SKM-1 treated with dmso at 0.1 percent for 144 hours (cell line): ENCODE measurements at regions not wholly inside any gene's neighbourhood (a gene's known extent, or its start where the extent isn't known, plus 50 kb on each side); places are given as distances from the start of the nearest gene placed in this dataset.
"Not testable (repeated sequence)": the region's sequence is repeated elsewhere in the genome, so short reads cannot be mapped to it uniquely, and the experiment has no call there.

ENCODE experiments used
- DNase-seq: peaks from one replicate; lab custom pipeline; 2025; ENCODE audit not compliant: unreplicated experiment; lab: John Stamatoyannopoulos, UW

DNA sequence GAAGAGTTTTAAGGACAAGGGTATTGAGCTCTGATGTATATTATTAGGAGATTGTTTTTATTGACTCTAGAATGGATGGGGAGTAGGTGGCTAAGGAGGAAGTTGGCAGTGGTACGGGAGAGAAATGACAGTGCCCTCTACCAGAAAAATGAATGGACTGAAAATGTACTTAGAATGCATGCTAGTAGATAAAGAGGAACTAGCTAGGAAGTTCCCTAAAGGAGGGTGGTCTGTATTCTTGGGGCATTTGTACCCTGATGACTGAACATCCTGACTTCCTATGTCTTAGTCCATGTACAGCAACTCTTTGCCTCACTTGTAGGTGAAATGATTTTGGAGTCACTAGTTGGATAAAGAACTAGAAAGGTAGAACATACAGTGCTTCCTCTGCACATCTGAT lies 581.5 kb upstream of the RBFOX1 start:
- DNase-seq: no peak

DNA sequence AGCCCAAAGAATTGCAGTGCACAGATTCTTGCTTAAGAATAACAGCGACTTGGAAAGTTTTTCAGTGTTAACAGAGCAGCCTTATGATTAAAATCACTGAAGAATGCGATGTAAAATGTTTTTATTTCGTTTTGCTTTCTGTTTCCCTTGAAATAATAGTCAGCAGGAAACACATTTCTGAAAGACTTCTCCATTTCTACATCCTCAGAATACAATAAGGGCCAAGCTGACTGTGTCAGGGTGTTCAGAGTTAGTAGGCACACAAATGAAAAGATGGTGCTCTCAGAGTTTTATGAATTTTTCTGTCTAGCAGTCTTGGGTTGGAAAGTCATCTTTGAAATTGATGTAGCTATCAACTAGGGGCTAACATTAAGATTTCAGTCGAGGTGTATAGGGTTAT lies 582.9 kb upstream of the RBFOX1 start:
- DNase-seq: no peak

DNA sequence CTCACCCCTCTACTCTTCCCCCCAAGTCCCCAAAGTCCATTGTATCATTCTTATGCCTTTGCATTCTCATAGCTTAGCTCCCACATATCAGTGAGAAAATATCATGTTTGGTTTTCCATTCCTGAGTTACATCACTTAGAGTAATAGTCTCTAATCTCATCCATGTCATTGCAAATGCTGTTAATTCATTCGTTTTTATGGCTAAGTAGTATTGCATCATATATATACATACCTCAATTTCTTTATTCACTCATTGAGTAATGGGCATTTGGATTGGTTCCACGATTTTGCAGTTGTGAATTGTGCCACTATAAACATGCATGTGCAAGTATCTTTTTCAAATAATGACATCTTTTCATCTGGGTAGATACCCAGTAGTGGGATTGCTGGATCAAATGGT lies 596.3 kb upstream of the RBFOX1 start:
- DNase-seq: not testable (repeated sequence)

DNA sequence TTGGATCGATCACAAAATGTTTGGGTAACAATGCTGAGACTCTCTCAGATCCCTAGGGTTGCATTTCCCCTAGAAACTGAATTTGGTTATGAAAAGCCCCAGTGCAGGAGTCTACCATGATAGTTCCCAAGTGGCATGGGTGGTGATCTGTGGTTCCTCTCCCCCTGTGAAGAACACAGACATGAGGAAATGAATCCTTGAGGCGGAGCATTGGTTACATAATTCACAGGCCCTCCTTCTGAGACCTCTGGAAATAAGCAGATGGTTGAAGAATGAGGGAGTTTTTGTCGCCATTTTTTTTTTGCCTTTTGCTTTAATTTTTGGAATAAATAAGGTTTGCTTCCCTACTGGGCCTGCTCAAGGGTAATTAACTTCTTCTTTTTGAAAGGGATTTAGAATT lies 597.0 kb upstream of the RBFOX1 start:
- DNase-seq: no peak

DNA sequence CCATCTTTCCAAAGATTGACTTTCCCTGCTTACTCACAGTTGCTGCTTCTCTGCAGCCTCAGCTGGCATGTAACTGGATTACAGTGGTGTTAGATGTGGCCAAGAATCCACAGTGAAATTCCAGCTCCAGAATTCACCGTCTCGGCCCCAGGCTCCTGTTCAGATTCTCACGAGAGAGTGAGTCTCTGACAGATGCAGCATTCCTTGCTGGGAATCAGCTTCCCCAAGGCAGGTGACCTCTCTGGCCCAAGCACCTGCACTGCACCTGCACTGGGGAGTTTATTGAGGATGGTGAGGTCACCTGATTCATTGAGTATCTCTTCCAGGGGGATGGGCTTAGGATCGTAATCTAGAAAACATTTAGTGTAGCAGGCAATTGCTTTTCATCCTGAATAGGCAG lies 600.5 kb upstream of the RBFOX1 start:
- DNase-seq: no peak

DNA sequence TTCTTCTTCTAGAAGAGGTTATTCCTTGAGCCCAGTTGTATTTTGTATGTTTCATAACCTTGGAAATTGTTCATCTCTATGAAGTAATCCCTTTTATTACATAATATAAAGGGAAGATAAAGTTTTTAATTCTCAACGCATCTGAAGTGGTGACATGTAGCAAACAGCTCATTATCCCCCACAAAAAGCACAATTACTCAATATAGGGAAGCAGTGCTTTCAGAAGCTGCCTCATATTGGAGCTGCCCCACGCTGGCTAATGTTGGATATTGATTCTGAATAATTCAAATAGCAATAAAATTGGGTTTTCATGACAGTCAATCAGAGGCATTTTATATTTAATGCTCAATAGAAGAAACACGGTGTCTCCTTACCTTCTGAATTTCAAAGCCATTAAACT lies 604.3 kb upstream of the RBFOX1 start:
- no peak for DNase-seq

DNA sequence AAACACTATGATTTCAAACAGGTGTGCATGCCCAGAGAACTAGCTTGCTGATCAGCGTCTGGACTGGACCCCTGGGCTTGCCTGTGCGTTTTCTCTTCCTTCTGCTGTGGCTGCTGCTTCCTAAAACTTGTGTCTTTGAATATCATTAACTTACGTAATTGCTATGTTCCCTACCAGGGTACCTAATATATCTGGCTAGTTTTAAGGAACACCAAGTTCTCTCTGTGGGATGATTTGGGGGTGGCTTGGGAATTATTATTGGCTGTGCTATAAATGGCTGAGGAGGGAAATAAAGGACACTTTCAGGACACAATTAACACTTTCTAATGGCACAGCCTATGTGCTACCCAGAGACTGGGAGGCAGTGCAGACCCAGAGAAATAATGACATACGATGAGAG lies 606.0 kb upstream of the RBFOX1 start:
- DNase-seq: no peak

DNA sequence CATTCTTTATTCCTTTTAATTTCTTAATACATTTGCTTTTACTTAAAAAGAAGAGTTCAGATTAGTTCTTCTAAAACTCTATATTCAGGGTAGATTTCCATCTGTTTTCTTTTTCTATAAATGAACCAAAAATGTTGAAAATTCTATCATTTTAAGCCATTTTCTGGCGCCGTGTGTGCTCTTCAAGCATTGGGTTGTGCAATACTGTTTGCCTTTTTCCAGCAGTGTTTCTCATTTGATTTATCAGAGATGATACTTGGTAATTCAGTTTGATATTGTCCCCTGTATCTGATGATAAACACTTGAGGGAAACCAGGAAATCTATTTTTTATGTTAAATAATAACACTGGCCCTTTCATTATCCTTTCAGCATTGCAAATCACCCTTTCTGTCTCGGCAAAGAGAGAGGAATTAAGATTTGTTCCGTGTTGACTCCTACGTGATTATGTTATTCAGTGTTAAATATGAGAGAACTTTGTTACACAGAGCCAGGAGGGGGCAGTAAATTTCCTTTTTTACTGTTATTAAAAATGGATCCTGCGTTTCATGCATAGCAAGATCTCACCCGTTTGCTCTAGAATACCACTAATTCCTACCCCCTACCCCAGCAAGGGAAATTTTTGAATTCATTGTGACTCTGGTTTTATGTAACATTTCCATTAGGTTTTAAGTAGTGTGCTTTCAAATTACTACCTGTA lies 606.9 kb upstream of the RBFOX1 start:
- no peak for DNase-seq

DNA sequence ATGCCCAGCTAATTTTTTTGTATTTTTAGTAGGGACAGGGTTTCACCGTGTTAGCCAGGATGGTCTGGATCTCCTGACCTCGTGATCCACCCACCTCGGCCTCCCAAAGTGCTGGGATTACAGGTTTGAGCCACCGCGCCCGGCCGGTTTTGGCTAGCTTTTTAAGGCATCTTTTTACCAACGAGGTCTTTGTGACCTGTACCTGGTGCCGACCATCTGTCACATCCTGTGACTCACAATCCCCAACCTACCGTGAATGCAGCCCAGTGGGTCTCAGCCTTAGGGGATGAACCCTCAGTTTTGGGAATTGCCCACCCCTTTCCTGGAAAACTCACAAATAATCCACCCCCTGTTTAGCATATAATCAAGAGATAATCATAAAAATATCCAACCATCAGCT lies 607.4 kb upstream of the RBFOX1 start:
- DNase-seq: not testable (repeated sequence)

DNA sequence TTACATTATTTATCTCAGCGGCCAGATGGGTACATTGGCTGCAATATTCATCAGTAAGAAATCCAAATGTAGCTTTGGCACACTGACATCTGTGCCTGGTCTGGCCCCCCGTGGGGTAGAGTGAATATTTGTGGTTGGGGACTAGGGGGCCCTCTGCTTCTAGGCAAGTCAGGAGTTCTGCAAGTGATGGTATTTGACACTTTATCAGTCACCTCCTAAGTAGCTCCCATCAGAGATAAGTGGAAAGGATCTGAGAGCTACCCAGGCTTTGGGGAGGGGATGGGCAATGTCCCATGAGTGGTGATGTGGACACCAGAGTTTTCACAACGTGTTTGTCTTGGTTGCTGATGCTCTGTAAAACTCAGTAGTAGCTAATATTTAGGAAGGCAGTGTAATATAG lies 609.9 kb upstream of the RBFOX1 start:
- no peak for DNase-seq

DNA sequence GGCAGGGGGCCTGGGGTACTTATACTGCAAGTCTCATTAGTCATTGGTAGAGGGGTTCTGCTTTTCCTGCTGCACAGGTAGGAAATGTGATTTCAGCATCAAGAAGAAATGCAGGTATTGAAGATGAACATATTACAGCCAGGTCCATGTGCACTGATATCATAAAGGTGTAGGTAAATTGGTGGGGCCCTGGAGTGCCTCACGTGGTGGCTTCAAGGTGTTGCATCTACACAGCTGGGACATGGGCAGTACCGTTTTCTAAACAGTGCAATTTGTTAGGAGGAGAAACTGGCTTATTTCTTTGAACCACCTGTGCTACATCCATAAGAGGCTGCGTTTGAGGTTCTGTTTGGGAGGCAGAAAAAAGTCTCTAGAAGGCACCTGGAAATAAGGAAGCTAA lies 618.1 kb upstream of the RBFOX1 start:
- no peak for DNase-seq

DNA sequence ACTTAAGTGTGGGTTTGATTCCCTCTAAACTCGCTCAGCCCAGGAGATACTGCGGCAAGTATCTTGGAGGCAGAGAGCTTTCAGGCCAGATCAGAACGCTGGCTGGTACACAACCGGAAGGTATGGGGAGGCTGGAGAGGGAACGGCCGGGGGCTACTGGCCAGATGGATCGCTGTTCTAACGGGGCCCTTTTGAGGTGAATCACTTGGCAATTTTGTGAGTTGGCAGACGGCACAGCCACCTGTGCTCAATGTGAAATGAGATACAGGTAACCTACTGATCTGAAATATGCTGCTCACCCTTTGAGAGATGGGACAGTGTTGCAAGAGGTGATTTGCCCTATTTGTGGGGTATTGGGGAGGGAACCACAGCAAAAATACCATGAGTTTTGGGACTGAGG lies 622.9 kb upstream of the RBFOX1 start:
- no peak for DNase-seq

DNA sequence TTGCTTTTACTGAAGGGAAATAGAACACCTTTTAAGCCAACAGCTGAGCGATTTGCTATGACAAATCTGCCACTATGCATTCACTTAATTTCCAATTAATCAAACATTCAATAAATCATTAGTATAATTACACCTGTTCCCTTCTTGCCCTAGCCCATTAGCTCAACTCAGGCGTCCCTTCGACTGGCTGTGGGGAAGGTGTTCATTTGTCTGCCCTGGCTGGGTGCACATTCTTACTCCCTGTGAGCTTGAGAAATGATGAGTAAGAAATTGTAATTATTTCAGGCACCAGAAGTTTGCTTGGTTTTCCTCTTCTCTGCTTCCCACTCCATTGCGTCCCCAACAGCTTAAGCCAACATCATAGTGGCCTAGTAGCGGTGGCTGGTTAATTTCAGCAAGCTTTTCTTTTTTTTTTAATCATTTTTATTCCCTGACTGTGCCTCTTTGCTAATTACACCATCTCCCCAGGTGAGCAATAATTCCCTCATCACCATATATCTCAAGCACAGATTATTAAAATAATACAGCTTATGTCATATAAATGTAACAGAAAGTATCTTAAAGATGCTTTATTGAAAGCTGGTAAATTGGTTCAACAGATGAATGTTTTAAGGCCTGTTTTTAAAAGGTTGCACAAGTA lies 623.9 kb upstream of the RBFOX1 start:
- no peak for DNase-seq

DNA sequence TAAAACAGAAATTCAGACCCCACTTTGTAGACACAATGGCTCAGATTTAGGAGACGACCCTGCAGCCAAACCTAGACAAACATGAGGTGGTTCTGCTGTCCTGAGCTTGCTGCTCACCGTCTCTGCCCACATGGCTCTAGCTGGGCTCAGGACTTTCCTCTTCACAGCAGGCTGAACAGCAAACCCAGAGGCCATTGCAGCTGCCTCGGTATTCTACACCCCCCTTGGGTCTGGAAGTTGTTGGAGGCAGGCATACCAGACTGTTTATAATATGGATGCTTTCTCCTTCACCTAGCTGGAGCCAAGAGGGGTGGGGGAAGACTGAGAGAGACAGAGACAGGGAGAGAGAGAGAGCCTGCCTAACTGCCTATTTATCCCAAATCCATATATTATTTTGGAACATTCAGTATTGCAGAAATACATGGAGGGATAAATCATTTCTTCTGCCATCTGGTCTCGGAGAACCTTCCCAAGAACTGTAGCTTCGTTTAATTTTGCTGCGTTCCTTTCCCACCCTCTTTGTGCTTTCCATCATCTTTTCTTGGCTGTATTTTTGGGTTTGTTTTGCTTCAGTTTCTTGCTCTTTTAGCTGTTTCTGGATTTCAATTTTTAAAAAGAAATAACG lies 628.2 kb upstream of the RBFOX1 start:
- DNase-seq: no peak

DNA sequence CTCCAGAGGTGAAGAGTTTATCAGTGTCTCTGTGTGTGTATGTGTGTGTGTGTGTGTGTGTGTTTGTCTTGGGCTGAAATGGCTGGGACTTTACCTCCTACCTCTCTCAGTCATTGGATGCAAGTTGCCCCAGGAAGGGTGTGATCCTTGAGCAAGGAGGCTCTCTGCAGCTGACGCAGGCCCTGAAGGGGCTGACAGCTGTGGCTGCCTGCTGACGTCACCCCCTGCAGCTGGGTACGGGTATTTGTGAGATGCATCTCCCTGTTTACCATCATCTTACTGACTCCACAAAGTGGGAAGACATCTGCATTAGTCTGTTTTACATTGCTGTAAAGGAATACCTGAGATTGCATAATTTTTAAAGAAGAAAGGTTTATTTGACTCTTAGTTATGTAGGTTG lies 631.5 kb upstream of the RBFOX1 start:
- DNase-seq: no peak

DNA sequence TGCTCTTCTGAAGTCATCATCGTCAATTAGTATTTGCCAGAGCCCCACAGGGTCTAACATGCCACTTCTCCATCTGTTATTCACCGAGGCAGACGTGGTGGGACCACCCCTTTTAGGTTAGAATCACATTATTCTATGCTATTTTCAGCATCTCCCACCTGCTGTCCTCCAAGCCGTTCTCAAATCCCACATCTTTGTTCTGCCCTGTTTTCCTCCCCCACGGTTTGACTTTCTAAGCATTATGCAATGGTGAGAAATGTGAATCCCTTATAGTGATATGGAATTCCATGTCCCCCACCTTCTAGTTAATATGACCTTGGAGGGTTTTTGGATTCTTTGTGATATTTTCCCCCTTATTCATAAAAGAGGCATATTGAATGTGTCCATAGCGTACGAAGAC lies 634.1 kb upstream of the RBFOX1 start:
- DNase-seq: no peak

DNA sequence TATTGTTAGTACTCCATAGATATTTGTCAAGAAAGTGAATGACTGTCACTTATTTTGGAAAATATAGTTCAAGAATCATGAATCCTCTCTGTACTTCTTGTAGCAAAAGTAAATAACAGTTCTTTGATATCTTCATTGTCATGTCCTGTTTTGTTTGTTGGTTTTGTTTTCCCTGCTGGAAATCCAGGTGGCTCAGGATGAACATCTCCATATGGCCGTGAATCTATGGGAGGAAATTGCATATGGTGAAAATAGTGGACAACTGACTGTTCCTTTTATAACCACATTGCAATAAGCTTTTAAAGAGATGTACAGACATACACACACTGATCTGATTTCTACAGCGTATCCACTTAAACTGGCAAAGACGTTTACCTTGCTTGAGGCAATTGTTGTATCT lies 637.0 kb upstream of the RBFOX1 start:
- no peak for DNase-seq

DNA sequence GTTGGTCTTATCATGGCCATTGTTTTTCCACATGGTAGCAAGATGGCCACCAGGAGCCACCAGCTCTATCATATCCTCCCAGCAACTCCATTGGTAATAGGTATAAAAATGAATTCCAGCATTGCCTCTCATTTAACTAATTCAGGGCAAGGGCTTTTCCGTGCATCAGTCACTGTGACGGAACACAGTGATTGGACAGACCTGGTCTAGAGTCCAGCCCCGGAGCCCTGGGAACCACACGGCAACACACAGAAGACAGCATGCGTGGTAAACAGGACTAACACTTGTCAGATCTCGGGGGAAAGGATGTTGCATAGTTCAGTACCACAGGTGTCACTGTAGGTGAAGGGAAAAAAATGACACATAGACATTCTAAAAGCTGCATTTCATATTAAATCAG lies 638.0 kb upstream of the RBFOX1 start:
- no peak for DNase-seq

DNA sequence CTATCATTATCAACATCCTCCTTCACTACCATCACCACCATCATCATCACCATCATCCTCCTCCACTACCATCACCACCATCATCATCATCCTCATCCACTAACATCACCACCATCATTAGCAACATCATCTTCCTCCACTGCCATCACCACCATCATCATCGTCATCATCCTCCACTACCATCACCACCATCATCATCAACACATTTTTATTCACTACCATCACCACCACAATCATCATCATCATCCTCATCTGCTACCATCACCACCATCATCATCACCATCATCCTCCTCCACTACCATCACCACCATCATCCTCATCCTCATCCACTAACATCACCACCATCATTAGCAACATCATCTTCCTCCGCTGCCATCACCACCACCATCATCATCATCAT lies 639.2 kb upstream of the RBFOX1 start:
- not testable (repeated sequence) for DNase-seq

DNA sequence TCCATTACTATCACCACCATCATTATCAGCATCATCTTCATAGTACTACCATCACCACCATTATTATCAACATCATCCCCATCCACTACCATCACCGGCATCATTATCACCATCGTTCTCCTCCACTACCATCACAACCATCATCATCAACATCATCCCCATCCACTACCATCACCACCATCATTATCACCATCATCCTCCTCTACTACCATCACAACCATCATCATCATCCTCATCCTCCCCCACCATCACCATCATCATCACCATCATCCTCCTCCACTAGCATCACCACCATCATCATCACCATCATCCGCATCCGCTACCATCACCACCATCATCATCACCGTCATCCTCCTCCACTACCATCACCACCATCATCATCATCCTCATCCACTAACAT lies 639.8 kb upstream of the RBFOX1 start:
- DNase-seq: no peak

DNA sequence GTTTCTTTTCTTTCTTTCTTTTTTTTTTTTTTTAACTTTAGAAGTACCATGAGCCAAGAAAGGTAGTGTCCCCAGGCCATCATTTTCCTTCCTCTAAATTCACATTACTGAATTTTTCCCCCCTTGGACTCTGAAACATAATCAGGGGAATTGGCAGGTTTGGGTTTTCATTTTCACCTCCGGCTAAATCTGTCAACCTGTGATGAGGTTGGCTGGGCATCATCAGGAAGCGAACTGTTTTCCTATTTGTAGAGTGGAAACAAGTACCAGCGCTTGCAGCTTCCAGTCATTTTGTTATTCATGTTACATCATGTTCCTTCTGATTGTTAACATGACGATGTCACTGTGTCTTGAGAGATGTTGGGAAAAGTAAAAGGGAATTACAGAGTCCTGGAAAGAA lies 641.9 kb upstream of the RBFOX1 start:
- DNase-seq: no peak

DNA sequence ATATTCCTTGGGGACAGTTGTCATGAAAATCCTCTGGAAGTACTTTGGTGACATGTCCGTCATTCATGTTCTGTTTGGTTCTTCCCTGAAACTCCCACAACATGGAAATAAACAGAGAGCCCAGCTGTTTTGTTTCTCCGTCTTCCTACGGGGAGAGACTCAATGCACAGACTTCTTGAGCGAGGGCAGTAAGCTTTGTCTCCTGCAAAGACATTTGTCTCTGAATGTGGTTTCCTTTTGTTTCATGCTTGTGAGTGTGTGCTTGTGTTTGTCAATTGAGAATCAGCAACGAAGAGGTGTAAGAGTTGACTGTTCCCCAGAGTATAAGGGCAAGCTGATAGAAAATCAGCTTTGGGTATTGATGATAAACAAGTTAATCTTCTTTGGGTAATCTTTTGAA lies 643.0 kb upstream of the RBFOX1 start:
- DNase-seq: no peak

DNA sequence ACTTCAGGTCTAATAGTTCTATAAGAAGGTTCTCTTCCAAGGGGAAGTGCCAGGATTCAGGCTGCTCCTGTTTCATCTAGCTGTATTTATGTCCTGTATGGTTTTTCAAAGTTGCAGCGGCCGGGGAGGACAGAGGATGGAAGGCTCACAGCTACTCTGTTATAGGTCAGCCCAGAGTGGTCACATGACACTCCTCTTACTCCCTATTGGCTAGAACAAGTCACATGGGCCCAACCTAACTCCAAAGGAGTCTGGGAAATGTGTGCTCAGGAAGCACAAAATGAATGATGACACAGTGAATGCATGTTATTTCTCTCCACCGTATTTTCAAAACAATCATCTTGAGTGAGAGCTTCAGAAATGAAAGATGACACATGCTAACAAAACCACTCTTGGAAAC lies 645.1 kb upstream of the RBFOX1 start:
- no peak for DNase-seq
